ENCODE measurements at regions not wholly inside any gene's neighbourhood (a gene's known extent, or its start where the extent isn't known, plus 50 kb on each side); places are given as distances from the start of the nearest gene placed in this dataset.

GRCh38 chr3:193836918-193837317 lies 243.9 kb downstream of the OPA1 start:
- intact Hi-C loops (cut with DNase I, micrococcal nuclease), result no loop called here
- Histone ChIP-seq H3K4me1 (ENCODE audit: low read depth) (peaks cover 8% of the 10 kb centered on the region), H3K9me3 (no peaks in the 10 kb centered on the region), H3K36me3 (ENCODE audit: low read depth) (no peaks in the 10 kb centered on the region), H3K4me3 (no peak overlapping the region)
- peak in 1 of 3 donors; percentile 2 for DNase-seq
- TF ChIP-seq CTCF (IDR thresholded peaks at IDR 0.05), result no peak
- no peak for ATAC-seq

GRCh38 chr3:193837347-193837827 lies 244.4 kb downstream of the OPA1 start:
- no peak for TF ChIP-seq CTCF (IDR thresholded peaks at IDR 0.05)
- H3K4me3 ChIP-seq, result no peak overlapping the region
- H3K36me3 ChIP-seq (ENCODE audit: low read depth), result no peaks in the 10 kb centered on the region
- H3K9me3 ChIP-seq, result no peaks in the 10 kb centered on the region
- H3K4me1 ChIP-seq (ENCODE audit: low read depth), result peaks cover 13% of the 10 kb centered on the region
- DNase-seq (no peak), ATAC-seq (no peak)
- intact Hi-C loops (cut with DNase I, micrococcal nuclease), result no loop called here

- peak; percentile 61 for ATAC-seq
- H3K4me1 ChIP-seq (ENCODE audit: low read depth), result peaks cover 27% of the 10 kb centered on the region
- no peaks in the 10 kb centered on the region for H3K9me3 ChIP-seq
- intact Hi-C loops (cut with DNase I, micrococcal nuclease), result no loop called here
- H3K36me3 ChIP-seq (ENCODE audit: low read depth), result no peaks in the 10 kb centered on the region
- TF ChIP-seq CTCF (IDR thresholded peaks at IDR 0.05), result no peak
- no peak overlapping the region for H3K4me3 ChIP-seq
- DNase-seq, result peak in 1 of 3 donors; percentile 1
Measured at GRCh38 chr3:193840111-193840641, 247.2 kb downstream of the OPA1 start.

GRCh38 chr3:193841581-193841980 lies 248.6 kb downstream of the OPA1 start:
- peaks cover 37% of the 10 kb centered on the region for H3K4me1 ChIP-seq (ENCODE audit: low read depth)
- no peak for ATAC-seq
- TF ChIP-seq CTCF (IDR thresholded peaks at IDR 0.05), result no peak
- no peak overlapping the region for H3K4me3 ChIP-seq
- no peaks in the 10 kb centered on the region for H3K9me3 ChIP-seq
- DNase-seq, result peak in 1 of 3 donors; percentile 10
- intact Hi-C loops (cut with DNase I, micrococcal nuclease), result no loop called here
- no peaks in the 10 kb centered on the region for H3K36me3 ChIP-seq (ENCODE audit: low read depth)

- H3K4me3 ChIP-seq, result no peak overlapping the region
- DNase-seq (peak in 1 of 3 donors; percentile 52), ATAC-seq (peak; percentile 6)
- no peak for TF ChIP-seq CTCF (IDR thresholded peaks at IDR 0.05)
- H3K9me3 ChIP-seq, result no peaks in the 10 kb centered on the region
- peaks cover 40% of the 10 kb centered on the region for H3K4me1 ChIP-seq (ENCODE audit: low read depth)
- H3K36me3 ChIP-seq (ENCODE audit: low read depth), result no peaks in the 10 kb centered on the region
- intact Hi-C loops (cut with DNase I, micrococcal nuclease), result no loop called here
Measured at GRCh38 chr3:193842029-193842798, 249.2 kb downstream of the OPA1 start.
